Stimulated activated CD4-positive, alpha-beta T cell treated with anti-CD3 and anti-CD28 coated beads, TNF-alpha, amount 100 ng/mL, for 24 hours (primary cell): ENCODE measurements at regions not wholly inside any gene's neighbourhood (a gene's known extent, or its start where the extent isn't known, plus 50 kb on each side); places are given as distances from the start of the nearest gene placed in this dataset.
"Not testable (repeated sequence)": the region's sequence is repeated elsewhere in the genome, so short reads cannot be mapped to it uniquely, and the experiment has no call there.

Source experiments
- DNase-seq, 3 experiments: peaks; one replicate each; pipeline ENCODE4 v3.0.0-alpha.2; 2020; ENCODE audit warnings: low read depth in 3 of 3

GRCh38 chr2:184993746-184994145 is 395.4 kb downstream of the ZNF804A start:
- no peak for DNase-seq

GRCh38 chr2:185006481-185006880 is 408.2 kb downstream of the ZNF804A start:
- no peak for DNase-seq

- no peak for DNase-seq
Measured at GRCh38 chr2:185012643-185013042, 414.3 kb downstream of the ZNF804A start.

- DNase-seq: no peak
Measured at GRCh38 chr2:185014076-185014475, 415.7 kb downstream of the ZNF804A start.

GRCh38 chr2:185025891-185026290 is 427.6 kb downstream of the ZNF804A start:
- DNase-seq: not testable (repeated sequence)

- DNase-seq: no peak
Measured at GRCh38 chr2:185035906-185036305, 437.6 kb downstream of the ZNF804A start.

GRCh38 chr2:185044323-185044874 is 446.1 kb downstream of the ZNF804A start:
- no peak for DNase-seq

- DNase-seq: no peak
Measured at GRCh38 chr2:185050804-185051203, 452.5 kb downstream of the ZNF804A start.

GRCh38 chr2:185063761-185064160 is 465.4 kb downstream of the ZNF804A start:
- no peak for DNase-seq

GRCh38 chr2:185066128-185066527 is 467.8 kb downstream of the ZNF804A start:
- DNase-seq: no peak

- no peak for DNase-seq
Measured at GRCh38 chr2:185069107-185069506, 470.8 kb downstream of the ZNF804A start.

GRCh38 chr2:185074156-185074555 is 475.8 kb downstream of the ZNF804A start:
- DNase-seq: no peak

- DNase-seq: no peak
Measured at GRCh38 chr2:185082749-185083148, 484.4 kb downstream of the ZNF804A start.

GRCh38 chr2:185108588-185108987 is 510.3 kb downstream of the ZNF804A start:
- DNase-seq: no peak

GRCh38 chr2:185127412-185127811 is 529.1 kb downstream of the ZNF804A start:
- DNase-seq: no peak

GRCh38 chr2:185128346-185128745 is 530.0 kb downstream of the ZNF804A start:
- DNase-seq: no peak

- DNase-seq: no peak
Measured at GRCh38 chr2:185128996-185129395, 530.7 kb downstream of the ZNF804A start.

- no peak for DNase-seq
Measured at GRCh38 chr2:185130685-185131084, 532.4 kb downstream of the ZNF804A start.

GRCh38 chr2:185132501-185133041 is 534.2 kb downstream of the ZNF804A start:
- no peak for DNase-seq

- no peak for DNase-seq
Measured at GRCh38 chr2:185137700-185138099, 539.4 kb downstream of the ZNF804A start.

- no peak for DNase-seq
Measured at GRCh38 chr2:185142677-185143076, 544.3 kb downstream of the ZNF804A start.

- DNase-seq: no peak
Measured at GRCh38 chr2:185144159-185144919, 546.0 kb downstream of the ZNF804A start.
